SK-N-SH treated with all-trans-retinoic acid at 6 μM for 48 hours (cell line): ENCODE measurements at regions not wholly inside any gene's neighbourhood (a gene's known extent, or its start where the extent isn't known, plus 50 kb on each side); places are given as distances from the start of the nearest gene placed in this dataset.

Experiments
- ARNTL ChIP-seq: fragments of 450-650 bp; formaldehyde crosslinking; IDR thresholded peaks from 2 replicates; pipeline ENCODE4 v1.5.0; 2020; ENCODE audit warnings: low read depth, mild to moderate bottlenecking, moderate library complexity, borderline replicate concordance
- BACH2 ChIP-seq: fragments of 250-450 bp; sonication (Bioruptor Pico); IDR thresholded peaks from 2 replicates; pipeline ENCODE4 v1.9.0; 2021; ENCODE audit warnings: mild to moderate bottlenecking, borderline replicate concordance
- CREB5 ChIP-seq: fragments of 250-450 bp; sonication (Bioruptor Pico); IDR thresholded peaks from 2 replicates; pipeline ENCODE4 v1.5.1; 2020; ENCODE audit warnings: low read depth, mild to moderate bottlenecking, moderate library complexity
- ESRRG ChIP-seq: fragments of 250-450 bp; sonication (Bioruptor Pico); IDR thresholded peaks from 2 replicates; pipeline ENCODE4 v1.6.1; 2021; ENCODE audit warnings: mild to moderate bottlenecking
- PATZ1 ChIP-seq: fragments of 250-450 bp; sonication (Bioruptor Pico); IDR thresholded peaks from 2 replicates; pipeline ENCODE4 v1.8.0; 2020; ENCODE audit warnings: mild to moderate bottlenecking, moderate library complexity, borderline replicate concordance
- RARB ChIP-seq: fragments of 250-450 bp; sonication (Bioruptor Pico); IDR thresholded peaks from 2 replicates; pipeline ENCODE4 v1.8.0; 2021; ENCODE audit warnings: mild to moderate bottlenecking, moderate library complexity
- ZNF70 ChIP-seq: fragments of 450-650 bp; formaldehyde crosslinking; IDR thresholded peaks from 2 replicates; pipeline ENCODE4 v1.5.0; 2020; ENCODE audit warnings: mild to moderate bottlenecking, moderate library complexity

DNA sequence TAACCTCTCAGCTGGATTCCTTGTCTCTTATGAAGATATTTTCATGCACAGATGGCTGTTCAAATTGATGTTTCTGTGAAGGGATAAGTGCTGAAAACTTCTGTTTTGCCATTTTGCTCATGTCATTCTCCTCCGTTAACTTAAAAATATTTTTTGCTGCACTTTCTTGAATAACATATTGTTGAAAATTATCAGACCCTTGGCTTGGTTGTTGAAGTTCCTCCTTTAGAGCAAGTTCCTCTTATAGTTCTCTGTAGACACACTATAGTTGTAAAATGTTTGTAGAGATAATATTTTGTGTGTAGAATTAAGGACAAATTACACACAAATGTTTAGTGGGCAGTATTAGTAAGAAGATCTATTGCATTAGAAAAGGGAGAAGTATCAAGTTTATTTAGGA lies 300.4 kb downstream of the SV2B start:
- no peak for TF ChIP-seq PATZ1 (CRISPR knock-in tag)
- TF ChIP-seq ESRRG (CRISPR knock-in tag), result no peak
- TF ChIP-seq BACH2 (CRISPR knock-in tag), result no peak
- no peak for TF ChIP-seq ARNTL (CRISPR knock-in tag)
- no peak for TF ChIP-seq ZNF70 (CRISPR knock-in tag)
- no peak for TF ChIP-seq CREB5 (CRISPR knock-in tag)
- TF ChIP-seq RARB (CRISPR knock-in tag), result no peak
